Brain microvascular endothelial cell (primary cell): ENCODE measurements at regions not wholly inside any gene's neighbourhood (a gene's known extent, or its start where the extent isn't known, plus 50 kb on each side); places are given as distances from the start of the nearest gene placed in this dataset.

Experiments
- DNase-seq: peaks from one replicate; pipeline ENCODE4 v3.0.0-alpha.2; 2020
- H3K27ac ChIP-seq: fragments of 250-450 bp; sonication (Bioruptor Pico); 2 replicates; pipeline ENCODE4 v1.5.1; 2020; ENCODE audit warnings: mild to moderate bottlenecking, moderate library complexity
- H3K27me3 ChIP-seq: fragments of 250-450 bp; sonication (Bioruptor Pico); replicated peaks from 2 replicates; pipeline ENCODE4 v1.5.1; 2020; ENCODE audit warnings: mild to moderate bottlenecking
- H3K36me3 ChIP-seq: fragments of 250-450 bp; sonication (Bioruptor Pico); replicated peaks from 2 replicates; pipeline ENCODE4 v1.5.1; 2020; ENCODE audit warnings: mild to moderate bottlenecking
- H3K4me3 ChIP-seq: 2 replicates; pipeline ENCODE4 v1.5.1; 2011; ENCODE audit warnings: low read depth, mild to moderate bottlenecking, control low read depth, low read length, moderate library complexity
- in situ Hi-C: cut with HindIII; loops from 2 replicates; pipeline ENCODE4 v1.10.0; 2017; ENCODE audit warnings: low sequenced_read_pairs, low pct_ligation_motif_present
- TF ChIP-seq, protein P1 (sequence below): IDR thresholded peaks from 2 replicates; pipeline ENCODE4 v1.5.1; 2011; ENCODE audit warnings: low read depth, mild to moderate bottlenecking, moderate library complexity, low read length, control low read depth, inconsistent platforms; ENCODE audit errors: missing control alignments

DNA sequence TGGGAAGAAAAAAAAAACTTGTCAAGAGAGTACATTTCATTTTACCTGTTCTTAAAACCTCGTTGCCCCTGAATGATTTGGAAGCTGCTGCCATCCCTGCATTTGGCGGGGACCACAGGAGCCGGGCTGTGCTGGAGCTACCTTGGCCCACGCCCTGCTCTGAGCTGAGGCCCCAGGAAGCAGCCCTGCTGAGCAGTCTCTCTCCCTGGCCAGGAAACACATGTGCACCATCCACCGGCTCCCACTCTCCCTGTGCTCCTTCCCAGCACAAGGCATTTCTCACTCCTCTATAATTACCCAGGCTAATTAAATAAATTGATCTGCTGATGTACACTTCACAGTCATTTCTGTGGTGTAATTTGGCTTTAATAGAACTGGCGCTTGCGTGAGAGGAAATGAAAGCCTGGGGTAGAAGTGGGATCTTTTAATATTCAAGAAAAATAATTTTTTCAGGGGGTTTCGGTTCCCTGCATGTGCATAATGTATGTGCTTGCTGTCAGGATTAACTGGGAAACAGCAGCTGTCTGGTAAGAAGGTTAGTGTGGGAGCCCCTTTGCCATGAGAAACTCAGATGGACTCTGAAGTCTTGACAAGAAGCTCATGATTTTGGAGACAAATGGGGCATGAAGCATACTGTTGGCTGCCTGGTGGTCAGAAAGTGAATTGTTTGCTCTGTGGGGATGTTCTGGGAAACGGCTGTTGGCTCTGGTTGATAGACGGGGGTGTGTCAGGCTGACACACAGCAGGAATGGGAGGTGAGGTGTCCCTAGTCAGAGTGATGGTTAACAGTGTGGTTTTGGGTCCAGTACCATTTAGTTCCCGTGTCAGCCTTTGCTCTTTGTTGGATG, 252.3 kb upstream of the EEF2KMT start:
- Histone ChIP-seq H3K36me3 (no peaks in the 10 kb centered on the region), H3K27ac (no peak overlapping the region), H3K4me3 (no peak overlapping the region), H3K27me3 (no peaks in the 10 kb centered on the region)
- TF ChIP-seq, protein P1, sequence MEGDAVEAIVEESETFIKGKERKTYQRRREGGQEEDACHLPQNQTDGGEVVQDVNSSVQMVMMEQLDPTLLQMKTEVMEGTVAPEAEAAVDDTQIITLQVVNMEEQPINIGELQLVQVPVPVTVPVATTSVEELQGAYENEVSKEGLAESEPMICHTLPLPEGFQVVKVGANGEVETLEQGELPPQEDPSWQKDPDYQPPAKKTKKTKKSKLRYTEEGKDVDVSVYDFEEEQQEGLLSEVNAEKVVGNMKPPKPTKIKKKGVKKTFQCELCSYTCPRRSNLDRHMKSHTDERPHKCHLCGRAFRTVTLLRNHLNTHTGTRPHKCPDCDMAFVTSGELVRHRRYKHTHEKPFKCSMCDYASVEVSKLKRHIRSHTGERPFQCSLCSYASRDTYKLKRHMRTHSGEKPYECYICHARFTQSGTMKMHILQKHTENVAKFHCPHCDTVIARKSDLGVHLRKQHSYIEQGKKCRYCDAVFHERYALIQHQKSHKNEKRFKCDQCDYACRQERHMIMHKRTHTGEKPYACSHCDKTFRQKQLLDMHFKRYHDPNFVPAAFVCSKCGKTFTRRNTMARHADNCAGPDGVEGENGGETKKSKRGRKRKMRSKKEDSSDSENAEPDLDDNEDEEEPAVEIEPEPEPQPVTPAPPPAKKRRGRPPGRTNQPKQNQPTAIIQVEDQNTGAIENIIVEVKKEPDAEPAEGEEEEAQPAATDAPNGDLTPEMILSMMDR = no peak
- DNase-seq = no peak
- in situ Hi-C loops = no loop called here

DNA sequence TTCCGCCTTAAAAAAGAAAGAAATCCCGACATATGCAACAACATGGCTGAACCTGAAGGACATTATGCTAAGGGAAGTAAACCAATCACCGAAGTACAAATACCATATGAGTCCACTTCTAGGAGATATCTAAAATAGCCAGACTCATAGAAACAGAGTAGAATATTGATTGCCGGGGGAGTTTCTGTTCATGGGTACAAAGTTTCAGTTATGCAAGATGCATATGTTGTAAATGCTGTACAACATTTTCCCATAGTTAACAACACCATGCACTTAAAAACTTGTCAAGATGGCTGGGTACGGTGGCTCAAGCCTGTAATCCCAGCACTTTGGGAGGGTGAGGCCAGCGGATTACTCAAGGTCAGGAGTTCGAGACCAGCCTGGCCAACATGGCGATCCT, 251.5 kb upstream of the EEF2KMT start:
- Histone ChIP-seq H3K27ac (no peak overlapping the region), H3K4me3 (no peak overlapping the region), H3K27me3 (no peaks in the 10 kb centered on the region), H3K36me3 (no peaks in the 10 kb centered on the region)
- DNase-seq = no peak
- TF ChIP-seq, protein P1 = no peak
- in situ Hi-C loops = no loop called here

DNA sequence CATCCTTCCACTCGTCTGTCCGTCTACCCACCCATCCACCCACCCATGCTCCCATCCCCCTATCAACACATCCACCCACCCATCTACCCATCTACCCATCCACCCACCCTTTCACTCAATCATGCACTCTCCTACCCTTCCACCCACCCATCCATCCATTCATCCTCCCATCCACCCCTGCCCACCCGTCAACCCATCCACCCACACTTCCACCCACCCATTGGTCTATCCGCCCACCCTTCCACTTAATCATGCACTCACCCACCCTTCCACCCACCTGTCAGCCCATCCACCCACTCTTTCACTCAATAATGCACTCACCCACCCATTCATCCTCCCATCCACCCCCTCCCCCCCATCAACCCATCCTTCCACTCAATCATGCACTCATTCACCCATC, 250.0 kb upstream of the EEF2KMT start:
- Histone ChIP-seq H3K36me3 (no peaks in the 10 kb centered on the region), H3K27ac (no peak overlapping the region), H3K4me3 (no peak overlapping the region), H3K27me3 (no peaks in the 10 kb centered on the region)
- DNase-seq = no peak
- in situ Hi-C loops = no loop called here
- TF ChIP-seq, protein P1 = no peak

DNA sequence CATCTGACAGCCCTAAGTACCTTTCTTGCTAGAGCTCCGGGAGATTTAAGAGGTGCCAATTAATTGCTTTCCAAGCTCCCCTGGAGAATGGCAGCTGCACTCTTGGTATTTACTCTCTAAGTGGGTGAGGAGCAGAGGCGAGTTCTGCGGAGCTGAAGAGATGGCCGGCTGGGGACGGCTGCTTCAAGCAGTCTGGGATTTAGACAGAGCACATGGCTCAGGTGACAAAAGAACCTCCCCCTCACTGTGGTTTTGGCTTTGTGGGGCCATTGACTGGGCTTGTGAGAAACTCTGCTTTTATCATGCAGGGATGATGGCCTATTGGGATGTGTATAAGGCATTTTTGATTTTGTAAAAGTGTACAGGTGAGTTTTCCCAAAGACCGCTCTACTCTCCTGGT, 239.3 kb upstream of the EEF2KMT start:
- H3K4me3 ChIP-seq = no peak overlapping the region
- no peaks in the 10 kb centered on the region for H3K36me3 ChIP-seq
- DNase-seq = no peak
- H3K27me3 ChIP-seq = no peaks in the 10 kb centered on the region
- TF ChIP-seq, protein P1 = no peak
- no peak overlapping the region for H3K27ac ChIP-seq
- in situ Hi-C loops = no loop called here

DNA sequence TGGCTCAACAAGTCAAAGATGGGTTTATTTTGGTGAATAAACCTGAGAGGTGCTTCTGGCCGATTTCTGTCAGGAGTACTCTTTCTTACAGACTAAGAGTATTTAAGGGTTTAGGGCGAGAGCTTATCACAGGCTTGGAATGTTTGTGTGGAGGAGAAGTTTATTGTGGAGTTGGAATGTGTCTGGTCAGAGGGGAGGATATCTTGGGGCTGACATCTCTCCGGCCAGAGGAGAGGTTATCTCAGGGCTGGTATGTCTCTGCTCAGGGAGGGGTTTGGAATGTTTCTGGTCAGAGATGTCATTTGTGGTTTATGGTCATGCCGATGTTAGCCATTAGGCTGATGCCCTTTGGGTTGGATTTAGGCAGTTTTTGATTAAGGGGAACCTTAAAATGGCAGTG, 236.4 kb upstream of the EEF2KMT start:
- H3K27ac ChIP-seq = no peak overlapping the region
- H3K4me3 ChIP-seq = no peak overlapping the region
- TF ChIP-seq, protein P1 = no peak
- no peaks in the 10 kb centered on the region for H3K36me3 ChIP-seq
- no peak for DNase-seq
- in situ Hi-C loops = no loop called here
- no peaks in the 10 kb centered on the region for H3K27me3 ChIP-seq

DNA sequence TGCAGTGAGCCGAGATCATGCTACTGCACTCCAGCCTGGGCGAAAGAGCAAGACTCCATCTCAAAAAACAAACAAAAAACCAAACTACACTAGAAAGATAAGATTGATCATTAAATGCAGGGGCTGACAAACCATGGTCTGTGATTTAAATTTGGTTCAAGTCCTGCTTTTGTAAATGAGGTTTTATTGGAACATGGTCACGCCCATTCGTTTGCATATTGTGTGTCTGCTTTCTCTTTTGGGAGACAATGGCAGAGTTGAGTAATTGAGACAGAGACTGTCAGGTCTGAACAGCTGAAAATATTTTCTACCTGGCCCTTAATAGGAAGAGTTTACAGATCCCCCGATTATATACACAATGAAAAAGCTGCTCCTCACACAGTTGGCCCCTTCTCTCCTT, 235.5 kb upstream of the EEF2KMT start:
- TF ChIP-seq, protein P1 = no peak
- no peak overlapping the region for H3K4me3 ChIP-seq
- in situ Hi-C loops = no loop called here
- H3K36me3 ChIP-seq = no peaks in the 10 kb centered on the region
- DNase-seq = no peak
- no peak overlapping the region for H3K27ac ChIP-seq
- H3K27me3 ChIP-seq = no peaks in the 10 kb centered on the region
